ENCODE measurements at regions not wholly inside any gene's neighbourhood (a gene's known extent, or its start where the extent isn't known, plus 50 kb on each side); places are given as distances from the start of the nearest gene placed in this dataset.

GRCh38 chr13:73218181-73218580 is 159.4 kb downstream of the KLF5 start:
- Histone ChIP-seq H3K9me3 (no peaks in the 10 kb centered on the region), H3K27ac (no peak overlapping the region), H3K36me3 (no peaks in the 10 kb centered on the region), H3K4me3 (no peak overlapping the region), H3K4me1 (ENCODE audit: control insufficient read depth in 1 of 2, low read depth in 2 of 2) (peaks cover 11 to 18% of the 10 kb centered on the region in 2 donors), H3K27me3 (replicated peaks; ENCODE audit: insufficient read depth) (no peaks in the 10 kb centered on the region)
- ATAC-seq (ENCODE audit: insufficient number of reproducible peaks, low FRiP score, low read depth) (no peak), DNase-seq (ENCODE audit: low spot score) (no peak)
- no peak for TF ChIP-seq CTCF (IDR thresholded peaks at IDR 0.05)

GRCh38 chr13:73216381-73216831 is 157.6 kb downstream of the KLF5 start:
- no peaks in the 10 kb centered on the region for H3K9me3 ChIP-seq
- TF ChIP-seq CTCF (IDR thresholded peaks at IDR 0.05) = no peak
- H3K36me3 ChIP-seq = no peaks in the 10 kb centered on the region
- peak; percentile 56 for ATAC-seq (ENCODE audit: insufficient number of reproducible peaks, low FRiP score, low read depth)
- no peak for DNase-seq (ENCODE audit: low spot score)
- H3K27me3 ChIP-seq (replicated peaks; ENCODE audit: insufficient read depth) = no peaks in the 10 kb centered on the region
- peak overlapping the region in 1 of 2 donors; percentile 25 for H3K27ac ChIP-seq
- H3K4me3 ChIP-seq = no peak overlapping the region
- peaks cover 11 to 18% of the 10 kb centered on the region in 2 donors for H3K4me1 ChIP-seq (ENCODE audit: control insufficient read depth in 1 of 2, low read depth in 2 of 2)

- no peaks in the 10 kb centered on the region for H3K36me3 ChIP-seq
- peaks cover 11 to 18% of the 10 kb centered on the region in 2 donors for H3K4me1 ChIP-seq (ENCODE audit: control insufficient read depth in 1 of 2, low read depth in 2 of 2)
- no peak for TF ChIP-seq CTCF (IDR thresholded peaks at IDR 0.05)
- DNase-seq (ENCODE audit: low spot score) (no peak), ATAC-seq (ENCODE audit: insufficient number of reproducible peaks, low FRiP score, low read depth) (no peak)
- H3K9me3 ChIP-seq = no peaks in the 10 kb centered on the region
- H3K27ac ChIP-seq = peak overlapping the region in 1 of 2 donors; percentile 25
- H3K27me3 ChIP-seq (replicated peaks; ENCODE audit: insufficient read depth) = no peaks in the 10 kb centered on the region
- H3K4me3 ChIP-seq = no peak overlapping the region
These were observed 157.0 kb downstream of the KLF5 start for GRCh38 chr13:73215823-73216222.

GRCh38 chr13:73212482-73212881 is 153.7 kb downstream of the KLF5 start:
- no peak for DNase-seq (ENCODE audit: low spot score)
- TF ChIP-seq CTCF (IDR thresholded peaks at IDR 0.05) = no peak

GRCh38 chr13:73210218-73210883 is 151.5 kb downstream of the KLF5 start:
- H3K9me3 ChIP-seq = no peaks in the 10 kb centered on the region
- H3K36me3 ChIP-seq = no peaks in the 10 kb centered on the region
- TF ChIP-seq CTCF (IDR thresholded peaks at IDR 0.05) = no peak
- DNase-seq (ENCODE audit: low spot score) (no peak), ATAC-seq (ENCODE audit: insufficient number of reproducible peaks, low FRiP score, low read depth) (no peak)
- no peak overlapping the region for H3K4me3 ChIP-seq
- no peaks in the 10 kb centered on the region for H3K4me1 ChIP-seq (ENCODE audit: control insufficient read depth in 1 of 2, low read depth in 2 of 2)
- H3K27ac ChIP-seq = no peak overlapping the region
- H3K27me3 ChIP-seq (replicated peaks; ENCODE audit: insufficient read depth) = no peaks in the 10 kb centered on the region

More at GRCh38 chr13:73212482-73212881, 153.7 kb downstream of the KLF5 start:
- Histone ChIP-seq H3K4me1 (ENCODE audit: control insufficient read depth in 1 of 2, low read depth in 2 of 2) (peaks cover 11 to 18% of the 10 kb centered on the region in 2 donors), H3K27ac (no peak overlapping the region), H3K9me3 (no peaks in the 10 kb centered on the region), H3K36me3 (no peaks in the 10 kb centered on the region), H3K4me3 (no peak overlapping the region), H3K27me3 (replicated peaks; ENCODE audit: insufficient read depth) (no peaks in the 10 kb centered on the region)
- no peak for ATAC-seq (ENCODE audit: insufficient number of reproducible peaks, low FRiP score, low read depth)
